ENCODE measurements at regions not wholly inside any gene's neighbourhood (a gene's known extent, or its start where the extent isn't known, plus 50 kb on each side); places are given as distances from the start of the nearest gene placed in this dataset.

- Histone ChIP-seq H3K9me3 (ENCODE audit: insufficient read depth, low read length) (no peaks in the 10 kb centered on the region), H3K9ac (ENCODE audit: low read length) (no peak overlapping the region), H3K4me3 (ENCODE audit: insufficient read depth, low read length, poor library complexity, severe bottlenecking) (no peak overlapping the region), H3F3A (ENCODE audit: insufficient read depth) (no peaks in the 10 kb centered on the region), H3K36me3 (ENCODE audit: low read length) (no peaks in the 10 kb centered on the region), H2AFZ (ENCODE audit: low read depth, low read length, severe bottlenecking) (no peak overlapping the region), H4K20me1 (ENCODE audit: low read depth, low read length) (no peaks in the 10 kb centered on the region), H3K79me2 (ENCODE audit: insufficient read depth, low read length) (no peaks in the 10 kb centered on the region), H3K27ac (ENCODE audit: low read depth, low read length) (no peak overlapping the region), H3K9me2 (replicated peaks; ENCODE audit: insufficient read depth, low read length) (no peaks in the 10 kb centered on the region), H3K4me2 (ENCODE audit: low read depth, low read length, poor library complexity, severe bottlenecking) (no peak overlapping the region), H3K27me3 (ENCODE audit: low read length) (no peaks in the 10 kb centered on the region)
- TF ChIP-seq EZH2phosphoT487 (conservative IDR thresholded peaks at IDR 0.05; ENCODE audit: low read length) (no peak), CTCF (IDR thresholded peaks at IDR 0.05; ENCODE audit: insufficient read depth, low read length, poor library complexity, severe bottlenecking) (no peak)
Measured at GRCh38 chr17:63150994-63151464, 185.0 kb downstream of the TANC2 start.

- TF ChIP-seq EZH2phosphoT487 (conservative IDR thresholded peaks at IDR 0.05; ENCODE audit: low read length) (no peak), CTCF (IDR thresholded peaks at IDR 0.05; ENCODE audit: insufficient read depth, low read length, poor library complexity, severe bottlenecking) (no peak)
- Histone ChIP-seq H3K79me2 (ENCODE audit: insufficient read depth, low read length) (no peaks in the 10 kb centered on the region), H3F3A (ENCODE audit: insufficient read depth) (no peaks in the 10 kb centered on the region), H3K36me3 (ENCODE audit: low read length) (no peaks in the 10 kb centered on the region), H3K27me3 (ENCODE audit: low read length) (no peaks in the 10 kb centered on the region), H3K9me2 (replicated peaks; ENCODE audit: insufficient read depth, low read length) (no peaks in the 10 kb centered on the region), H3K9me3 (ENCODE audit: insufficient read depth, low read length) (no peaks in the 10 kb centered on the region), H4K20me1 (ENCODE audit: low read depth, low read length) (no peaks in the 10 kb centered on the region), H3K27ac (ENCODE audit: low read depth, low read length) (no peak overlapping the region), H3K4me3 (ENCODE audit: insufficient read depth, low read length, poor library complexity, severe bottlenecking) (no peak overlapping the region), H3K9ac (ENCODE audit: low read length) (no peak overlapping the region), H3K4me2 (ENCODE audit: low read depth, low read length, poor library complexity, severe bottlenecking) (no peak overlapping the region), H2AFZ (ENCODE audit: low read depth, low read length, severe bottlenecking) (no peak overlapping the region)
Measured at GRCh38 chr17:63151941-63152523, 186.0 kb downstream of the TANC2 start.

- Histone ChIP-seq H3F3A (ENCODE audit: insufficient read depth) (no peaks in the 10 kb centered on the region), H3K9me2 (replicated peaks; ENCODE audit: insufficient read depth, low read length) (no peaks in the 10 kb centered on the region), H3K4me3 (ENCODE audit: insufficient read depth, low read length, poor library complexity, severe bottlenecking) (no peak overlapping the region), H3K4me2 (ENCODE audit: low read depth, low read length, poor library complexity, severe bottlenecking) (no peak overlapping the region), H3K27ac (ENCODE audit: low read depth, low read length) (no peak overlapping the region), H3K9ac (ENCODE audit: low read length) (no peak overlapping the region), H2AFZ (ENCODE audit: low read depth, low read length, severe bottlenecking) (no peak overlapping the region), H3K79me2 (ENCODE audit: insufficient read depth, low read length) (no peaks in the 10 kb centered on the region), H3K9me3 (ENCODE audit: insufficient read depth, low read length) (no peaks in the 10 kb centered on the region), H3K36me3 (ENCODE audit: low read length) (no peaks in the 10 kb centered on the region), H4K20me1 (ENCODE audit: low read depth, low read length) (no peaks in the 10 kb centered on the region), H3K27me3 (ENCODE audit: low read length) (no peaks in the 10 kb centered on the region)
- no peak for TF ChIP-seq CTCF (IDR thresholded peaks at IDR 0.05; ENCODE audit: insufficient read depth, low read length, poor library complexity, severe bottlenecking)
Measured at GRCh38 chr17:63153488-63153887, 187.5 kb downstream of the TANC2 start.
